HCT116 (cell line): ENCODE measurements at regions not wholly inside any gene's neighbourhood (a gene's known extent, or its start where the extent isn't known, plus 50 kb on each side); places are given as distances from the start of the nearest gene placed in this dataset.

ENCODE experiments used
- ATAC-seq: fragments of 200-7000 bp; cut with Tn5 transposase; 2 replicates; pipeline ENCODE4 v1.9.1; 2020; ENCODE audit warnings: mild to moderate bottlenecking, moderate library complexity
- BruUV-seq: library from RNA; stranded (reverse); fragments of 400-500 nt; replicated peaks from 2 replicates; lab custom pipeline; 2021; lab: Mats Ljungman, UMichigan
- CTCF ChIA-PET: fragments of 300-600 bp; sonication (Branson Sonifier 250); formaldehyde crosslinking; loops from one replicate; lab custom pipeline; 2021; ENCODE audit warnings: antibody characterized with exemption; lab: Charles Lee
- POLR2A ChIA-PET: fragments of 300-600, 350-600 bp; sonication (Branson Sonifier 250); formaldehyde crosslinking; loops from one replicate; lab custom pipeline; 2021; ENCODE audit warnings: antibody characterized with exemption; lab: Charles Lee
- RAD21 ChIA-PET, 2 experiments: fragments of 300-600 bp; sonication (Branson Sonifier 250); formaldehyde crosslinking; loops; one replicate each; lab custom pipeline; 2023; ENCODE audit warnings: low total read pairs in 2 of 2; ENCODE audit not compliant: uncharacterized antibody in 2 of 2, unreplicated experiment in 2 of 2, low non-redundant PET in 1 of 2; lab: Charles Lee
- DNase-seq: peaks from one replicate; pipeline ENCODE4 v3.0.0-alpha.2; 2010; ENCODE audit warnings: low read depth, low spot score
- H2AFZ ChIP-seq: fragments of 200-600 bp; shearing (Covaris generic), sonication (generic); 2 replicates; pipeline ENCODE4 v1.6.1; 2017; ENCODE audit warnings: low read depth, mixed run types, mixed read lengths, antibody characterized with exemption, low read length; ENCODE audit not compliant: poor library complexity, severe bottlenecking
- H3K27ac ChIP-seq: 2 replicates; pipeline ENCODE4 v1.5.1; 2012; ENCODE audit warnings: low read depth, low read length
- H3K27me3 ChIP-seq: fragments of 200-600 bp; sonication (generic); 2 replicates; pipeline ENCODE4 v1.6.1; 2016; ENCODE audit warnings: mixed run types, low read length, mixed read lengths; ENCODE audit not compliant: insufficient read depth
- H3K36me3 ChIP-seq, 2 experiments: fragments of 200-500 bp in 1 of 2; fragments of 200-600 bp in 1 of 2; sonication (Bioruptor generic) in 1 of 2; sonication (generic) in 1 of 2; 2 replicates each; pipeline versions ENCODE4 v1.5.1 to v1.6.1; 2014 to 2016; ENCODE audit warnings: low read length in 2 of 2, inconsistent platforms in 1 of 2, mixed read lengths in 1 of 2, mixed run types in 1 of 2; ENCODE audit not compliant: insufficient read depth in 2 of 2, control insufficient read depth in 1 of 2
- H3K4me1 ChIP-seq, 2 experiments: fragments of 200-600 bp in 1 of 2; sonication (generic) in 1 of 2; 2 replicates each; pipeline versions ENCODE4 v1.5.1 to v1.6.1; 2012 to 2017; ENCODE audit warnings: low read length in 2 of 2, inconsistent platforms in 1 of 2, mild to moderate bottlenecking in 1 of 2, mixed read lengths in 1 of 2, mixed run types in 1 of 2, moderate library complexity in 1 of 2; ENCODE audit not compliant: insufficient read depth in 2 of 2, control insufficient read depth in 1 of 2
- H3K4me2 ChIP-seq: fragments of 200-600 bp; sonication (generic); 2 replicates; pipeline ENCODE4 v1.6.1; 2017; ENCODE audit warnings: mixed run types, low read length, mixed read lengths
- H3K4me3 ChIP-seq, 2 experiments: fragments of 200-600 bp in 1 of 2; sonication (generic) in 1 of 2; replicated peaks in 1 of 2; 2 replicates each; pipeline ENCODE4 v1.5.1; 2011 to 2016; ENCODE audit warnings: low read length in 2 of 2, control low read depth in 1 of 2, low read depth in 1 of 2, mild to moderate bottlenecking in 1 of 2, mixed read lengths in 1 of 2, mixed run types in 1 of 2
- H3K79me2 ChIP-seq: fragments of 200-600 bp; sonication (generic); 2 replicates; pipeline ENCODE4 v1.6.1; 2017; ENCODE audit warnings: mild to moderate bottlenecking, mixed run types, low read length, moderate library complexity, mixed read lengths; ENCODE audit not compliant: insufficient read depth
- H3K9ac ChIP-seq: fragments of 200-600 bp; sonication (generic); 2 replicates; pipeline ENCODE4 v1.6.1; 2016; ENCODE audit warnings: low read length, mixed read lengths
- H3K9me2 ChIP-seq: fragments of 200-600 bp; sonication (generic), shearing (Covaris generic); 2 replicates; pipeline ENCODE4 v1.6.1; 2017; ENCODE audit warnings: mixed run types, mild to moderate bottlenecking, moderate library complexity; ENCODE audit not compliant: insufficient read depth
- H3K9me3 ChIP-seq, 2 experiments: fragments of 200-500 bp in 1 of 2; fragments of 200-600 bp in 1 of 2; sonication (Bioruptor generic) in 1 of 2; sonication (generic) in 1 of 2; 2 replicates each; pipeline ENCODE4 v1.6.1; 2014 to 2017; ENCODE audit warnings: low read length in 2 of 2, mixed read lengths in 2 of 2, inconsistent platforms in 1 of 2, low read depth in 1 of 2, mild to moderate bottlenecking in 1 of 2, mixed run types in 1 of 2, moderate library complexity in 1 of 2; ENCODE audit not compliant: control insufficient read depth in 1 of 2, insufficient read depth in 1 of 2
- H4K20me1 ChIP-seq: fragments of 200-600 bp; sonication (generic), shearing (Covaris generic); 2 replicates; pipeline ENCODE4 v1.6.1; 2017; ENCODE audit warnings: mixed run types, mild to moderate bottlenecking, moderate library complexity; ENCODE audit not compliant: insufficient read depth
- RAD21 ChIP-seq: IDR thresholded peaks from 2 replicates; pipeline ENCODE4 v1.6.1; 2012; ENCODE audit warnings: low read depth, mild to moderate bottlenecking
- intact Hi-C: fragments of 100-400 bp; cut with micrococcal nuclease; formaldehyde crosslinking; loops from 2 replicates; pipeline ENCODE4 v1.10.0; 2022
- TF ChIP-seq, protein P1 (sequence below): IDR thresholded peaks from 2 replicates; pipeline ENCODE4 v1.6.1; 2012; ENCODE audit warnings: low read depth
- TF ChIP-seq, protein P2 (sequence below), 3 experiments: fragments of 200-600 bp in 1 of 3; sonication (generic) in 1 of 3; IDR thresholded peaks in 2 of 3; conservative IDR thresholded peaks in 1 of 3; 2 replicates each; pipeline ENCODE4 v1.5.1; 2012 to 2017; ENCODE audit warnings: low read depth in 2 of 3, low read length in 2 of 3, antibody characterized with exemption in 1 of 3, borderline replicate concordance in 1 of 3, control low read depth in 1 of 3, mild to moderate bottlenecking in 1 of 3, mixed read lengths in 1 of 3, mixed run types in 1 of 3, moderate library complexity in 1 of 3; ENCODE audit not compliant: insufficient read depth in 1 of 3

DNA sequence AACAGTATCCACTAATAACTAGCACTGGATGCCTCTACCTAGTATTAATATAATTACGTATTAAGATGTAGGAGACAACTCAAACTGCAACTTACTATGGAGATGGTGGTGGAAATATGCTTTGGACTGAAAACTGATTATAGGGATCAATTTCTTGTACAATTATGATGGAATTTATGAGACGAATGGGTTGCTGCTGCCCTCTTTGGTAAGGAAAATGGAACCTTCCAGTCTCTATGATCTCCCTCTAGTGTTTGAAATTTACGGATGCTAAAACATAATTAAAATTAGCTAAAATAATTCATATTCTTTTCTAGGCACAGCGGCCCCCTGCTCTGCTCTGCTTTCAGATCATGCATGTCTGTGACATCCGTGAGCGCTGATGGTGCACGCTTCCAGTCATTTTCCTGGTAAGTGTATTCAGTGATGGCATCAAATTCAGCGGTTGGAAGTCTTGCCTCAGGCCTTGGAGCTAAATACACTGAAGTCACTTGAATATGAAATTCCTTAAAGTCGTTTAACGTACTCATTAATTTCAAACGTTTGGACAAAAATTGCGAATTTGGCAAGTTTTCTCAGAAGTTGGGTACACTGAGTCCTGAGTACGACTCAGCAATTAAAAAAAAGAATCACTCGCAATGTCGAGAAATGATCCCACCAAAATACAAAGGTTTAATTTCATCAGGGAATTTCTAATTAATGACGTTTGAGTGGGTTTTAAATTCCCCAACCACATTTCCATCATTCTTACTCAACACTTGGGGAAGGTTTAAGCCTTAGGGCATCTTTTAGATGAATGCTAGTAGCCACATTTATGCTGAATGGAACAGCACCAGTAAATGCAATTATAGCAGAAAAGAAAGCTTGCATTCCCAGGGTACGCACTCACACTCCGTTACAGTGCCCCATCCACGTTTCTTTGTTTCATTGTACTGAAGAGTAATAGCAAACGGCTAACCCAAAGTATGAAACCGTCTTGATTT, 132.6 kb downstream of the NR2F2 start:
- no peak overlapping the region for H3K4me3 ChIP-seq
- ATAC-seq = peak; percentile 42; the same call in 1 of the 2 replicates
- RAD21 ChIA-PET = no interaction called here
- no peak overlapping the region for H3K4me2 ChIP-seq
- H3K27me3 ChIP-seq = peaks cover 24% of the 10 kb centered on the region; the same call in 1 of the 2 replicates
- H3K36me3 ChIP-seq = no peaks in the 10 kb centered on the region
- no peak for DNase-seq
- no TSS peak for BruUV-seq
- intact Hi-C loops = no loop called here
- no peak overlapping the region for H2AFZ ChIP-seq
- CTCF ChIA-PET = interaction anchor here (0.8 kb wide), 1 partner anchor 10 kb away, joined by 4 read pairs; no protein-coding TSS in a partner anchor
- no peaks in the 10 kb centered on the region for H4K20me1 ChIP-seq
- H3K9me2 ChIP-seq = no peaks in the 10 kb centered on the region
- peak; percentile 22; the same call in 1 of the 2 replicates for TF ChIP-seq RAD21
- TF ChIP-seq, protein P1, sequence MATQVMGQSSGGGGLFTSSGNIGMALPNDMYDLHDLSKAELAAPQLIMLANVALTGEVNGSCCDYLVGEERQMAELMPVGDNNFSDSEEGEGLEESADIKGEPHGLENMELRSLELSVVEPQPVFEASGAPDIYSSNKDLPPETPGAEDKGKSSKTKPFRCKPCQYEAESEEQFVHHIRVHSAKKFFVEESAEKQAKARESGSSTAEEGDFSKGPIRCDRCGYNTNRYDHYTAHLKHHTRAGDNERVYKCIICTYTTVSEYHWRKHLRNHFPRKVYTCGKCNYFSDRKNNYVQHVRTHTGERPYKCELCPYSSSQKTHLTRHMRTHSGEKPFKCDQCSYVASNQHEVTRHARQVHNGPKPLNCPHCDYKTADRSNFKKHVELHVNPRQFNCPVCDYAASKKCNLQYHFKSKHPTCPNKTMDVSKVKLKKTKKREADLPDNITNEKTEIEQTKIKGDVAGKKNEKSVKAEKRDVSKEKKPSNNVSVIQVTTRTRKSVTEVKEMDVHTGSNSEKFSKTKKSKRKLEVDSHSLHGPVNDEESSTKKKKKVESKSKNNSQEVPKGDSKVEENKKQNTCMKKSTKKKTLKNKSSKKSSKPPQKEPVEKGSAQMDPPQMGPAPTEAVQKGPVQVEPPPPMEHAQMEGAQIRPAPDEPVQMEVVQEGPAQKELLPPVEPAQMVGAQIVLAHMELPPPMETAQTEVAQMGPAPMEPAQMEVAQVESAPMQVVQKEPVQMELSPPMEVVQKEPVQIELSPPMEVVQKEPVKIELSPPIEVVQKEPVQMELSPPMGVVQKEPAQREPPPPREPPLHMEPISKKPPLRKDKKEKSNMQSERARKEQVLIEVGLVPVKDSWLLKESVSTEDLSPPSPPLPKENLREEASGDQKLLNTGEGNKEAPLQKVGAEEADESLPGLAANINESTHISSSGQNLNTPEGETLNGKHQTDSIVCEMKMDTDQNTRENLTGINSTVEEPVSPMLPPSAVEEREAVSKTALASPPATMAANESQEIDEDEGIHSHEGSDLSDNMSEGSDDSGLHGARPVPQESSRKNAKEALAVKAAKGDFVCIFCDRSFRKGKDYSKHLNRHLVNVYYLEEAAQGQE = no peak
- TF ChIP-seq, protein P2, sequence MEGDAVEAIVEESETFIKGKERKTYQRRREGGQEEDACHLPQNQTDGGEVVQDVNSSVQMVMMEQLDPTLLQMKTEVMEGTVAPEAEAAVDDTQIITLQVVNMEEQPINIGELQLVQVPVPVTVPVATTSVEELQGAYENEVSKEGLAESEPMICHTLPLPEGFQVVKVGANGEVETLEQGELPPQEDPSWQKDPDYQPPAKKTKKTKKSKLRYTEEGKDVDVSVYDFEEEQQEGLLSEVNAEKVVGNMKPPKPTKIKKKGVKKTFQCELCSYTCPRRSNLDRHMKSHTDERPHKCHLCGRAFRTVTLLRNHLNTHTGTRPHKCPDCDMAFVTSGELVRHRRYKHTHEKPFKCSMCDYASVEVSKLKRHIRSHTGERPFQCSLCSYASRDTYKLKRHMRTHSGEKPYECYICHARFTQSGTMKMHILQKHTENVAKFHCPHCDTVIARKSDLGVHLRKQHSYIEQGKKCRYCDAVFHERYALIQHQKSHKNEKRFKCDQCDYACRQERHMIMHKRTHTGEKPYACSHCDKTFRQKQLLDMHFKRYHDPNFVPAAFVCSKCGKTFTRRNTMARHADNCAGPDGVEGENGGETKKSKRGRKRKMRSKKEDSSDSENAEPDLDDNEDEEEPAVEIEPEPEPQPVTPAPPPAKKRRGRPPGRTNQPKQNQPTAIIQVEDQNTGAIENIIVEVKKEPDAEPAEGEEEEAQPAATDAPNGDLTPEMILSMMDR (IDR thresholded peaks at IDR 0.05 in 2 of 3, conservative IDR thresholded peaks at IDR 0.05 in 1 of 3; ENCODE audit: borderline replicate concordance in 1 of 3, insufficient read depth in 1 of 3, low read depth in 2 of 3, low read length in 2 of 3) = peak; percentile 21 to 64 (median 28); a peak in 2 of 6 replicates
- no peak overlapping the region for H3K9ac ChIP-seq
- no peaks in the 10 kb centered on the region for H3K4me1 ChIP-seq
- POLR2A ChIA-PET = interaction anchor here (1.2 kb wide), 1 partner anchor 31 kb away, joined by 4 read pairs; no protein-coding TSS in a partner anchor
- H3K9me3 ChIP-seq = no peaks in the 10 kb centered on the region
- H3K79me2 ChIP-seq = no peaks in the 10 kb centered on the region
- H3K27ac ChIP-seq = no peak overlapping the region
